Limb (tissue), 2 donors: ENCODE measurements at regions not wholly inside any gene's neighbourhood (a gene's known extent, or its start where the extent isn't known, plus 50 kb on each side); places are given as distances from the start of the nearest gene placed in this dataset.

Experiments used
- DNase-seq, 2 donors: peaks; one replicate each; pipeline ENCODE4 v3.0.0-alpha.2; 2016; ENCODE audit errors: extremely low spot score in 2 of 2

DNA sequence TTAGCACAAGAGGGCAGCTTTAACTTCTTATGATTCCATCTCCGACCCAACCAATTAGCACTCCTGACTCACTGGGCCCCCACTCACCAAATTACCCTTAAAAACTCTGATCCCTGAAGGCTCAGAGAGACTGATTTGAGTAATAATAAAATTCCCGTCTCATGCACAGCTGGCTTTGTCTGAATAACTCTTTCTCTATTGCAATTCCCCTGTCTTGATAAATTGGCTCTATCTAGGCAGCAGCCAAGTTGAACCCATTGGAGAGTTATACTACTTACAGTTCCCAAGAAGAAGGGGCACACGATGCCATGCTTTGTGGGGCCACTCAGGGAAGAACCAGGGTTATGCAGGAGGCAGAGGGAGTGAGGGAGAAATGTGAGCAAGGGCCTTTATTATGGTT is 632.8 kb downstream of the TSN start:
- no peak for DNase-seq

DNA sequence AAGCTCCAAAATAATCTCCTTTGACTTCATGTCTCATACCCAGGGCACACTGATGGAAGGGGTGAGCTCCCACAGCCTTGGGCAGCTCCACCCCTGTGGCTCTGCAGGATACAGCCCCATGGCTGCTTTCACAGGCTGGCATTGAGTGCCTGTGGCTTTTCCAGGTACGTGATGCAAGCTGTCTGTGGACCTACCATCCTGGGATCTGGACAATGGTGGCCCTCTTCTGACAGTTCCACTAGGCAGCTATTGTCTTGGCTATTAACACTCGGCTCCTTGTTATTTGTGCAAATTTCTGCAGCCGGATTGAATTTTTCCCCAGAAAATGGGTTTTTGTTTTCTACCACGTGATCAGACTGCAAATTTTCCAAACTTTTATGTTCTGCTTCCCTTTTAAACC is 634.2 kb downstream of the TSN start:
- DNase-seq = no peak

GRCh38 chr2:122390406-122390805 is 635.0 kb downstream of the TSN start:
- no peak for DNase-seq

DNA sequence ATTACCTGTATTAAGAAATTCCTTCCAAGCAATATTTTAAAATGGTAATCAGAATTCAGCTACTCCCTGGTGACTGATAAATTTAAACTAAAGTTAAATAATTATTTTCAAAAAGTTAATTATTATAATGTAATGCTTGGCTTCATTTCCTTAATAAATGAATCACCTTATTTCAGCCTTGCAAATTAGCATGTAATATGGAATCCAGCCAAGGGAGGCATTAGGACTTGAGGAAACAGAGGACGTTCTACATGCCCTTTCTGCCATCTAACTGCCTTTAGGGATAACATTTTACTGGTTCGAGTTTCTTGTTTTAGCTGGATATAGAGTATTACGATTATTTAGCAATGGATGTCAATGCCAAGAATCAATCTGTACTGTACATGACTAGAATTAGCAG is 636.3 kb downstream of the TSN start:
- no peak for DNase-seq

GRCh38 chr2:122395687-122396086 is 640.2 kb downstream of the TSN start:
- no peak for DNase-seq

GRCh38 chr2:122411231-122411630 is 655.8 kb downstream of the TSN start:
- no peak for DNase-seq

DNA sequence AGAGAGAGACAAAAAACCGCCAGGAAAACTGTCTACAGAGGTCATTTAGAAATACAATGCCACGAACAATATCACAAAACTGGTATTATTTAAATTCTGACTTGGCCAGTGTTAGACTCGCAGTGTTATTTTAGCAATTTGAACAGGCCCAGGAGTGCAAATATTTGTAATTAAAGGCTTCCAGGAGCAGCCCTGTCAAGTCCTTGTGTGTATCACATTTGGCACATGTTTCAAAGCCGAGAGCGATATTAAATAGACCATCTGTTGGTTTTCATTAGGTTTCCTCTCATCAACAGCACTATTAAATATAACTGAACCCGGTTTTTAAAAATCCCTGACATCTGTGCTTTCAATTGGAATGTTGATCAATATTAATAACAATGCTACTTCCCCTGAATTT is 656.9 kb downstream of the TSN start:
- DNase-seq = no peak

DNA sequence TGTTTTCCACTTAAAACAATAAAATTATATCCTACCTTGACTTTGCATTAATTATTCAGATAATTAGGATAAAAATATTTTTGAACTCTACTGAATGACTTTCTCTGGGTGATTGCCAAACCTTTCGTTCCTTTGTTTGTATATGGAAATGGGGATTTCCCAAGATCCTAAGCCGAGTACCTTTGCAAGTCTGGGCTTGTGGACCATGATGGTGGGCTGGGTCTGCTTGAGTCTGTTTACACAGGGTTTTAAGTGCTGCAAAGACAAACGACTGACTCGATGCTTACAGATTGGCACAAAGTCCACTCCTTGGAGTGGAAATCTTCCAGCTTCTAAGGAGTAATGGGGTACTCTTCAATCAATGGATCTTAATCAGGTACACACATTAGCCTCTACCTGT is 659.5 kb downstream of the TSN start:
- no peak for DNase-seq

- DNase-seq = no peak
These were observed 661.7 kb downstream of the TSN start for GRCh38 chr2:122417114-122417513.

GRCh38 chr2:122421775-122422174 is 666.3 kb downstream of the TSN start:
- DNase-seq = no peak

GRCh38 chr2:122422384-122422991 is 667.0 kb downstream of the TSN start:
- peak in 1 of 2 donors; percentile 2 for DNase-seq

DNA sequence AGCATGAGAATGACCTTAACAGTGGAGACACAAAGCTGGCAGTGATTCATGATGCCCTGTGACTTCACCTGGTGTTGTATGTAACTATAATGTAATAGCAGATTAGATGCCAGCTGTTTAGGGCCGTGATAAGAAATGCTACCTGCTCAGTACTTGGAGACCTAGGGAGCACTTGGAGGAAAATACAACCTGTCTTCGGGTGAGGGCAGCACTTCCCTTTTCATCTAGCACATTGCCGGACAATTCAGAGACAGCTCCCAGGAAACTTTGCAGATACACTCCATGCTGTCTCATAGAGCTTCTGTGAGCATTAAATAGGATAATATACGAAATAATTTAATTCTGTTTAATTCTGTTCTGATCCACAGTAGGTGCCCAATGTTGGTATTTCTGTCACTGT is 668.5 kb downstream of the TSN start:
- DNase-seq = no peak

- no peak for DNase-seq
These were observed 677.8 kb downstream of the TSN start for GRCh38 chr2:122433123-122433754.

DNA sequence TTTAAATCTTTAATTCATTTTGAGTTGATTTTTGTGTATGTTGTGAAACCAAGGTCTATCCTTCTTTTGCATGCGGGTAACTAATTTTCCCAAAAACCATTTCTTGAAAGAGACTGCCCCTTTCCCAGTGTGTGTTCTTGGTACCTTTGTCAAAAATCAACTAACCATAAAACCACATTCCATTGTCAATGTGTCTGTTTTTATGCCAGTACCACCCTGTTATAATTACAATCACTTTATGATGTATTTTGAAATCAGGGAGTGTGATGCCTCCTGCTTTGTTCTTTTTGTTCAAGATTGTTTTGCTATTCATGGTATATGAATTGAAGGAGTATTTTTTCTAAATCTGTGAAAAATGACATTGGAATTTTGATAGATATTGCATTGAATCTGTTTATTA is 689.6 kb downstream of the TSN start:
- DNase-seq = no peak

- DNase-seq = no peak
These were observed 691.3 kb downstream of the TSN start for GRCh38 chr2:122446761-122447160.

DNA sequence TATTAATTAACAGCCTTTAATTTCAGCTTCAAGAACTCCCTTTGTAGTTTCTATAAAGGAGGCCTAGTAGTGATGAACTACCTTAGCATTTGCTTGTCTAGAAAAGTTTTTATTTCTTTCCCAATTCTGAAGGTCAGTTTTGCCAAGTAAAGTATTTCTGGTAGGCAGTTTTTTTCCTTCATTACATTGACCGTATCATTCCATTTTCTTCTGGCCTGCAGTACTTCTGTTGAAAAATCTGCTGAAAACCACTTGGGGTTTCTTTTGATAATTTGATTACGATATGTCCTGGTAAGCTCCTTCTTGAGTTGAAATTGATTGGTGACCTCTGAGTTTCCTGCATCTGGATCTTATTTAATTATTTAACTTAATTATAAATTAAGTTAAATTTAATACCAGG is 691.8 kb downstream of the TSN start:
- no peak for DNase-seq

- no peak for DNase-seq
These were observed 695.6 kb downstream of the TSN start for GRCh38 chr2:122451040-122451439.

GRCh38 chr2:122451697-122452096 is 696.2 kb downstream of the TSN start:
- no peak for DNase-seq

DNA sequence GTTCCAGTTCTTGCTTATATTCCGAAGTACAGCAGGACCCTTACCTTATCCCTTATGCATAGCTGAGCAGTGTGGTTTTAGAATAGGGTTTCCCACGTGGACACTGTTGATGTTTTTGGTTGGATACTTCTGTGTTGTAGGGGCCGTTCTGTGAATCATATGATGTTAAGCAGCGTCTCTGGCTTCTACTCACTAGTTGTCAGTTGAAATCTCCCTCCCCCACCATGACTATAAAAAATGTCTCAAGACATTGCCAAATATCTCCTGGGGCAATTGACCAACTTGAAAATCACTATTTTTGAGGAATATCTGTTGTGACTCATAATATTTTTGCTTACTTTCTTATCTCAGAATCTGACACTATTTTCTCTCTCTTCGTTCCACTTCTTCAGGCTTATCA is 713.7 kb downstream of the TSN start:
- no peak for DNase-seq

DNA sequence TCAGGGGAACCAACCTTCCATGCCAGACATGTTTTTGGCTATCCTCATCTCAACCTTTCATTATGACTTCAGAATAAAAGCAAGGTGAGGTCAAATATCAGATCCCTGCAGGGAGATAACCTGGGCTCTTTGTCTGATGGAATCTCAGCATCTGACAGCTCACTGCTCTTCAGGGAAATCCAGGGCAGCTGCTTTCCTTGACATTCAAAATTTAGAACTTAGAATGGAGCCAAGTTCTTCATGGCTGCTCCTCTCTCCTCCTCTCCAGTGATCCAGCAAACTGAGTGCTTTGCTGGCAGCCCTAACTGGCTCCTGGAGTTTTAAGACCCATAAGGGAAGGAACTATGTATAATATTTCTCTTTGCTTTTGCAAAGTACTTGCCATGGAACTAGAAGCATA is 716.3 kb downstream of the TSN start:
- DNase-seq = peak in 1 of 2 donors; percentile 71

DNA sequence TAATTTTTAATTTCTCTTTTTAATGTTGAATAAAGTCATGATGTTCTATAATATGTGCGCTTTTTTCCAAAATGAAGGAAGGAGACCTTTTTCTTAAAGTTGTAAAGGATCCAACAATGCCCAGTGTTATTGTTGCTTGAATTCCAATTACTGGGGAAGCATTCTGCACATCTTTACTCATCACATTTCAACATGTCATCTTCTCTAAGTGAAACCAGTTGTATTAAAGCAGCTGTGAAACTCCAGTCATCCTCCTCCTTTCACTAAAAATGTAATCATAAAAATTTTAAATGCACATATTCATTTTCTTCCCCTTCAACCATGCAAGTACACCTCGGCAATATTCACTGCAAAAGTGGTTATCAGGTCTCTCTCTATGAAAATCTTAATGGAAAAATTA is 722.7 kb downstream of the TSN start:
- no peak for DNase-seq

DNA sequence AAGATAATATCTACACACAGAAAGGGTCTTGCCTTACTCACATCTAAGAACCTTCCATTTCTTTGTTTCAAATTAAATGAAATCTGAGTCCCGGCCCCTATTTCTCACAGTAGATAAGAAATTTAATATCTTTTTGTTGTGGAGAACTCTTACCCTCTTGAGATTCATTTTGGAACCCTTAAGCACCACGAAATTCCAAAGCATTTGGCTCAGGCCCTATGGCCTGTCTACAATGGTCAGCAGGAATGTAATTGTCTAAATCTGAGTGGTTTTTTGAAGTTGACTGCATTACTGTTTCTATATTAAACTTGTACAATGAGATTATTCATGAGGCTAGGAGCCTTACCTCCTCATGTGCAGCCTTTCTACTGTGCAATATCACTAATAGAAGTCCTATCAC is 723.3 kb downstream of the TSN start:
- peak in 1 of 2 donors; percentile 11 for DNase-seq

GRCh38 chr2:122480501-122481243 is 725.2 kb downstream of the TSN start:
- no peak for DNase-seq
